ENCODE measurements at regions not wholly inside any gene's neighbourhood (a gene's known extent, or its start where the extent isn't known, plus 50 kb on each side); places are given as distances from the start of the nearest gene placed in this dataset.

DNA sequence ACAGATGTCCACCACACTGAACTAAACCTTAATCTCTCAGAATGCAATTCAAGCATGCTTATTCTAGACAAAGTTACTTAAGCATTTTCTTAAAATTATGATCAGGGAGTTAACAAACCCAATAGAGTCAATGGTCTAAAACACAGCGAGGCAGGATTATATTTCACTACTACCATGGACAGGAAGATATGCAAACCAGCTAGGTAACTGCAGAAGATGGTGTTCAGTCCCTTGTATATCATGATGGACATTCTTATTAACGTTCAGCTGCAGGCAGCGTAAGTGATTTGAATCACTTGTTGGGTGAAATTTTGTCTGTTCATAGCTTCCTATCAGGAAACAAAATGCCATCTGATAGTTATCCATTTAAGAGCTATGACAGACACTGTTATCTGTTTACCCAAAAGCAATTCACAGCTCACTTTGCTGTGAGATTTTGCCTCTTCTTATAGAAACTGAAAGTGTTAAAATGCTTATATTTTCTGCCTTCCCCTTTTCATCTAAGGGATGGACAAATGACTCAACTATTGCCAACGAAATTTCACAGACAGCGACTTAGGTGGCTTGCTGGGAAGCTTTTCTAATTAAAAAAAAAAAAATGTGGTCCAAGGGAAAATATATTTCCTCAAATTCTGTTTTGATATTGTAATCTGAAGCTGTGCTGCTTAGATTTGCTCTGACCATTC lies 591.9 kb downstream of the DACH1 start:
- TF ChIP-seq POLR2A (IDR thresholded peaks at IDR 0.05; ENCODE audit: low read depth): no peak
- TF ChIP-seq, protein P1, sequence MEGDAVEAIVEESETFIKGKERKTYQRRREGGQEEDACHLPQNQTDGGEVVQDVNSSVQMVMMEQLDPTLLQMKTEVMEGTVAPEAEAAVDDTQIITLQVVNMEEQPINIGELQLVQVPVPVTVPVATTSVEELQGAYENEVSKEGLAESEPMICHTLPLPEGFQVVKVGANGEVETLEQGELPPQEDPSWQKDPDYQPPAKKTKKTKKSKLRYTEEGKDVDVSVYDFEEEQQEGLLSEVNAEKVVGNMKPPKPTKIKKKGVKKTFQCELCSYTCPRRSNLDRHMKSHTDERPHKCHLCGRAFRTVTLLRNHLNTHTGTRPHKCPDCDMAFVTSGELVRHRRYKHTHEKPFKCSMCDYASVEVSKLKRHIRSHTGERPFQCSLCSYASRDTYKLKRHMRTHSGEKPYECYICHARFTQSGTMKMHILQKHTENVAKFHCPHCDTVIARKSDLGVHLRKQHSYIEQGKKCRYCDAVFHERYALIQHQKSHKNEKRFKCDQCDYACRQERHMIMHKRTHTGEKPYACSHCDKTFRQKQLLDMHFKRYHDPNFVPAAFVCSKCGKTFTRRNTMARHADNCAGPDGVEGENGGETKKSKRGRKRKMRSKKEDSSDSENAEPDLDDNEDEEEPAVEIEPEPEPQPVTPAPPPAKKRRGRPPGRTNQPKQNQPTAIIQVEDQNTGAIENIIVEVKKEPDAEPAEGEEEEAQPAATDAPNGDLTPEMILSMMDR (IDR thresholded peaks at IDR 0.05): no peak

Data from esophagus muscularis mucosa (tissue), 3 donors.